Neuronal stem cell (in vitro differentiated cells): ENCODE measurements at regions not wholly inside any gene's neighbourhood (a gene's known extent, or its start where the extent isn't known, plus 50 kb on each side); places are given as distances from the start of the nearest gene placed in this dataset.

ENCODE experiments used
- DNase-seq: peaks from one replicate; pipeline ENCODE4 v3.0.0-alpha.2; 2013; ENCODE audit warnings: low spot score
- H2AFZ ChIP-seq: one replicate; pipeline ENCODE4 v1.6.1; 2013; ENCODE audit warnings: mild to moderate bottlenecking, low read length, inconsistent platforms
- H2AK5ac ChIP-seq: 2 replicates; pipeline ENCODE4 v1.6.1; 2013; ENCODE audit warnings: low read depth, mild to moderate bottlenecking, inconsistent platforms, low read length, moderate library complexity, mixed read lengths
- H2BK120ac ChIP-seq: 2 replicates; pipeline ENCODE4 v1.6.1; 2013; ENCODE audit warnings: low read depth, mild to moderate bottlenecking, inconsistent platforms, low read length, moderate library complexity, mixed read lengths
- H2BK12ac ChIP-seq: one replicate; pipeline ENCODE4 v1.6.1; 2013; ENCODE audit warnings: low read length, inconsistent platforms
- H2BK15ac ChIP-seq: 2 replicates; pipeline ENCODE4 v1.6.1; 2013; ENCODE audit warnings: mild to moderate bottlenecking, low read length, inconsistent platforms, mixed read lengths
- H2BK5ac ChIP-seq: one replicate; pipeline ENCODE4 v1.6.1; 2013; ENCODE audit warnings: inconsistent platforms, mild to moderate bottlenecking, low read length, moderate library complexity
- H3K14ac ChIP-seq: one replicate; pipeline ENCODE4 v1.6.1; 2013; ENCODE audit warnings: low read length, inconsistent platforms
- H3K18ac ChIP-seq: 2 replicates; pipeline ENCODE4 v1.6.1; 2013; ENCODE audit warnings: low read length, inconsistent platforms
- H3K23ac ChIP-seq: 2 replicates; pipeline ENCODE4 v1.6.1; 2013; ENCODE audit warnings: low read depth, mild to moderate bottlenecking, mixed read lengths, low read length, inconsistent platforms; ENCODE audit not compliant: poor library complexity
- H3K27ac ChIP-seq: replicated peaks from 3 replicates; pipeline ENCODE4 v1.5.1; 2013; ENCODE audit warnings: low read length, inconsistent platforms
- H3K27me3 ChIP-seq, 3 experiments: 2 replicates each; pipeline ENCODE4 v1.6.1; 2013; ENCODE audit warnings: low read length in 3 of 3, mild to moderate bottlenecking in 2 of 3, inconsistent platforms in 1 of 3, low read depth in 1 of 3, mixed read lengths in 1 of 3, moderate library complexity in 1 of 3; ENCODE audit not compliant: control insufficient read depth in 3 of 3, insufficient read depth in 3 of 3
- H3K36me3 ChIP-seq, 2 donors: replicated peaks in 1 of 2; 2 replicates each; pipeline ENCODE4 v1.6.1; 2013; ENCODE audit warnings: low read length in 2 of 2; ENCODE audit not compliant: control insufficient read depth in 2 of 2, insufficient read depth in 2 of 2
- H3K4ac ChIP-seq: 2 replicates; pipeline ENCODE4 v1.6.1; 2013; ENCODE audit warnings: inconsistent platforms, mild to moderate bottlenecking, low read length, moderate library complexity
- H3K4me1 ChIP-seq, 2 donors: 1 replicate in 1 of 2; 2 replicates in 1 of 2; pipeline ENCODE4 v1.6.1; 2013; ENCODE audit warnings: low read length in 2 of 2, low read depth in 1 of 2; ENCODE audit not compliant: control insufficient read depth in 2 of 2, insufficient read depth in 1 of 2
- H3K4me2 ChIP-seq: one replicate; pipeline ENCODE4 v1.6.1; 2013; ENCODE audit warnings: mild to moderate bottlenecking, low read length, inconsistent platforms; ENCODE audit not compliant: insufficient read depth, poor library complexity, severe bottlenecking
- H3K4me3 ChIP-seq, 2 donors: 2 replicates each; pipeline ENCODE4 v1.5.1; 2013; ENCODE audit warnings: low read length in 2 of 2, mild to moderate bottlenecking in 2 of 2, inconsistent platforms in 1 of 2, moderate library complexity in 1 of 2
- H3K79me1 ChIP-seq: one replicate; pipeline ENCODE4 v1.6.1; 2013; ENCODE audit warnings: low read depth, mild to moderate bottlenecking, inconsistent platforms, low read length, moderate library complexity
- H3K9ac ChIP-seq: one replicate; pipeline ENCODE4 v1.6.1; 2013; ENCODE audit warnings: mild to moderate bottlenecking, low read depth, low read length, inconsistent platforms; ENCODE audit not compliant: poor library complexity
- H3K9me3 ChIP-seq, 2 donors: replicated peaks in 1 of 2; 2 replicates each; pipeline versions ENCODE3 to v1.6.1; 2013; ENCODE audit warnings: low read length in 2 of 2, mild to moderate bottlenecking in 2 of 2, inconsistent platforms in 1 of 2, low read depth in 1 of 2, mixed read lengths in 1 of 2, moderate library complexity in 1 of 2; ENCODE audit not compliant: control insufficient read depth in 2 of 2, insufficient read depth in 1 of 2
- H4K8ac ChIP-seq: one replicate; pipeline ENCODE4 v1.6.1; 2013; ENCODE audit warnings: low read depth, mild to moderate bottlenecking, inconsistent platforms, low read length, moderate library complexity
- H4K91ac ChIP-seq: one replicate; pipeline ENCODE4 v1.6.1; 2013; ENCODE audit warnings: low read length, low read depth, mild to moderate bottlenecking, inconsistent platforms; ENCODE audit not compliant: poor library complexity
- WGBS, 2 donors: extraction: QIAGEN DNeasy Blood & Tissue Kit; methylation state at CpG; one replicate each; pipeline ENCODE4 v1.1.7; 2013; ENCODE audit warnings: missing lambda C conversion rate in 2 of 2, mixed read lengths in 1 of 2; ENCODE audit not compliant: insufficient read length in 2 of 2, insufficient replicate concordance in 1 of 2; ENCODE audit errors: extremely low coverage in 2 of 2; 5-methylcytosine and 5-hydroxymethylcytosine counted together

GRCh38 chr1:230509281-230509977 lies 83.3 kb upstream of the PGBD5 start:
- Histone ChIP-seq H3K27ac (no peak overlapping the region), H3K9me3 (peaks cover 0 to 2% of the 10 kb centered on the region in 2 donors)

GRCh38 chr1:230507666-230508402 lies 81.7 kb upstream of the PGBD5 start:
- H3K14ac ChIP-seq, result no peak overlapping the region
- no peak overlapping the region for H3K4me3 ChIP-seq
- H2AK5ac ChIP-seq, result no peak overlapping the region
- H3K4me1 ChIP-seq, result peaks cover 3 to 8% of the 10 kb centered on the region in 2 donors
- H3K4ac ChIP-seq, result no peak overlapping the region
- H3K9me3 ChIP-seq, result peaks cover 0 to 2% of the 10 kb centered on the region in 2 donors
- no peak overlapping the region for H4K91ac ChIP-seq
- H2AFZ ChIP-seq, result no peak overlapping the region
- no peak overlapping the region for H3K4me2 ChIP-seq
- H3K79me1 ChIP-seq, result no peaks in the 10 kb centered on the region
- no peak overlapping the region for H2BK5ac ChIP-seq
- H3K23ac ChIP-seq, result no peak overlapping the region
- no peaks in the 10 kb centered on the region for H3K27me3 ChIP-seq
- H2BK15ac ChIP-seq, result no peak overlapping the region
- H2BK120ac ChIP-seq, result no peak overlapping the region
- H4K8ac ChIP-seq, result no peak overlapping the region
- no peak overlapping the region for H3K9ac ChIP-seq
- DNase-seq, result no peak
- H3K27ac ChIP-seq, result no peak overlapping the region
- no peak overlapping the region for H3K18ac ChIP-seq
- H3K36me3 ChIP-seq, result no peaks in the 10 kb centered on the region
- WGBS, 2 donors, result no CpG with 5 or more reads among the region's 8 CpGs
- H2BK12ac ChIP-seq, result no peak overlapping the region

More at GRCh38 chr1:230509281-230509977, 83.3 kb upstream of the PGBD5 start:
- no peaks in the 10 kb centered on the region for H3K79me1 ChIP-seq
- H3K4me3 ChIP-seq, result no peak overlapping the region
- no peaks in the 10 kb centered on the region for H3K27me3 ChIP-seq
- peaks cover under 1 to 8% of the 10 kb centered on the region in 2 donors for H3K4me1 ChIP-seq
- H3K14ac ChIP-seq, result no peak overlapping the region
- H3K4ac ChIP-seq, result no peak overlapping the region
- peak overlapping the region; percentile 66 for H4K8ac ChIP-seq
- H4K91ac ChIP-seq, result no peak overlapping the region
- H2BK15ac ChIP-seq, result no peak overlapping the region
- no peak overlapping the region for H2AK5ac ChIP-seq
- H2BK120ac ChIP-seq, result no peak overlapping the region
- no peak overlapping the region for H3K4me2 ChIP-seq
- DNase-seq, result no peak
- H3K18ac ChIP-seq, result no peak overlapping the region
- H2BK12ac ChIP-seq, result no peak overlapping the region
- H2AFZ ChIP-seq, result no peak overlapping the region
- no peak overlapping the region for H3K9ac ChIP-seq
- no peaks in the 10 kb centered on the region for H3K36me3 ChIP-seq
- no peak overlapping the region for H2BK5ac ChIP-seq
- no peak overlapping the region for H3K23ac ChIP-seq
- WGBS, 2 donors, result no CpG with 5 or more reads among the region's 5 CpGs

- H3K27ac ChIP-seq, result no peak overlapping the region
- H2BK5ac ChIP-seq, result no peak overlapping the region
- H2BK15ac ChIP-seq, result no peak overlapping the region
- no peak overlapping the region for H3K4ac ChIP-seq
- H4K8ac ChIP-seq, result no peak overlapping the region
- H3K4me3 ChIP-seq, result no peak overlapping the region
- no peak overlapping the region for H2BK12ac ChIP-seq
- H3K9me3 ChIP-seq, result peaks cover 0 to 2% of the 10 kb centered on the region in 2 donors
- H3K9ac ChIP-seq, result no peak overlapping the region
- H3K27me3 ChIP-seq, result no peaks in the 10 kb centered on the region
- H3K4me2 ChIP-seq, result no peak overlapping the region
- no peaks in the 10 kb centered on the region for H3K79me1 ChIP-seq
- no peak overlapping the region for H3K23ac ChIP-seq
- no peak overlapping the region for H3K18ac ChIP-seq
- H3K14ac ChIP-seq, result no peak overlapping the region
- WGBS, 2 donors, result no CpG with 5 or more reads among the region's 2 CpGs
- H4K91ac ChIP-seq, result no peak overlapping the region
- DNase-seq, result no peak
- H2AK5ac ChIP-seq, result no peak overlapping the region
- peaks cover 3 to 8% of the 10 kb centered on the region in 2 donors for H3K4me1 ChIP-seq
- no peak overlapping the region for H2BK120ac ChIP-seq
- no peak overlapping the region for H2AFZ ChIP-seq
- no peaks in the 10 kb centered on the region for H3K36me3 ChIP-seq
Measured at GRCh38 chr1:230507236-230507635, 81.1 kb upstream of the PGBD5 start.

- H3K36me3 ChIP-seq, result no peaks in the 10 kb centered on the region
- 100% methylated on average over 2 of the region's 3 CpGs for WGBS, 2 donors
- no peak overlapping the region for H2AK5ac ChIP-seq
Measured at GRCh38 chr1:230506451-230506850, 80.3 kb upstream of the PGBD5 start.

More at GRCh38 chr1:230506451-230506850, 80.3 kb upstream of the PGBD5 start:
- no peak overlapping the region for H2BK120ac ChIP-seq
- no peak overlapping the region for H3K23ac ChIP-seq
- H2BK12ac ChIP-seq, result no peak overlapping the region
- H3K9me3 ChIP-seq, result peaks cover 0 to 2% of the 10 kb centered on the region in 2 donors
- no peak overlapping the region for H4K8ac ChIP-seq
- H2BK5ac ChIP-seq, result no peak overlapping the region
- H3K14ac ChIP-seq, result no peak overlapping the region
- H3K4ac ChIP-seq, result no peak overlapping the region
- H3K27me3 ChIP-seq, result no peaks in the 10 kb centered on the region
- no peak overlapping the region for H3K27ac ChIP-seq
- no peak overlapping the region for H2AFZ ChIP-seq
- no peaks in the 10 kb centered on the region for H3K79me1 ChIP-seq
- H3K9ac ChIP-seq, result no peak overlapping the region
- H3K4me3 ChIP-seq, result no peak overlapping the region
- H4K91ac ChIP-seq, result no peak overlapping the region
- no peak overlapping the region for H3K18ac ChIP-seq
- no peak overlapping the region for H2BK15ac ChIP-seq
- no peak for DNase-seq
- H3K4me2 ChIP-seq, result no peak overlapping the region
- H3K4me1 ChIP-seq, result peaks cover 3 to 8% of the 10 kb centered on the region in 2 donors
